ENCODE measurements at regions not wholly inside any gene's neighbourhood (a gene's known extent, or its start where the extent isn't known, plus 50 kb on each side); places are given as distances from the start of the nearest gene placed in this dataset.

DNA sequence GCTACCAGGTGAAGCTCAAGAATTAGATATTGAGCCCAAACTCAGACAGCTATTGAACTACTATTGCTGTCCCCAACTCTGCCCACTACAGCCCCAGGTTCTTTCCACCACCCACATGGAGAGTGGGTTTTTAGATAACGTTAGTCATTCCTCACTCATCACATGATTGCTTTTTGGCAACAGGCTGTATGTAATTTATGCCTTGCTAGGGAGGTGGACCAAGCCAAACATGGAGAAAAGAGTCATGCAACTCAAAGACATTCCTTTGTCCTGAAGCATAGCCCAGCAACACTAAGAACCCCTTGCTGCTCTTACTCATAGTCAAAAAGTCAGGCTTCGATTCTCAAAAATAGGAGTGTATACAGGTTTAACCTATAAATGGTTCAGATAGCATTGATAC is 275.9 kb upstream of the VCX3A start:
- H3K4me3 ChIP-seq = no peak overlapping the region
- no peaks in the 10 kb centered on the region for H3K27me3 ChIP-seq
- H3K36me3 ChIP-seq = no peaks in the 10 kb centered on the region
- H3K9me3 ChIP-seq = no peaks in the 10 kb centered on the region
- H3K4me1 ChIP-seq = no peaks in the 10 kb centered on the region
- no peak for DNase-seq (ENCODE audit: low spot score)
- no peak overlapping the region for H3K27ac ChIP-seq
- TF ChIP-seq, protein P1, sequence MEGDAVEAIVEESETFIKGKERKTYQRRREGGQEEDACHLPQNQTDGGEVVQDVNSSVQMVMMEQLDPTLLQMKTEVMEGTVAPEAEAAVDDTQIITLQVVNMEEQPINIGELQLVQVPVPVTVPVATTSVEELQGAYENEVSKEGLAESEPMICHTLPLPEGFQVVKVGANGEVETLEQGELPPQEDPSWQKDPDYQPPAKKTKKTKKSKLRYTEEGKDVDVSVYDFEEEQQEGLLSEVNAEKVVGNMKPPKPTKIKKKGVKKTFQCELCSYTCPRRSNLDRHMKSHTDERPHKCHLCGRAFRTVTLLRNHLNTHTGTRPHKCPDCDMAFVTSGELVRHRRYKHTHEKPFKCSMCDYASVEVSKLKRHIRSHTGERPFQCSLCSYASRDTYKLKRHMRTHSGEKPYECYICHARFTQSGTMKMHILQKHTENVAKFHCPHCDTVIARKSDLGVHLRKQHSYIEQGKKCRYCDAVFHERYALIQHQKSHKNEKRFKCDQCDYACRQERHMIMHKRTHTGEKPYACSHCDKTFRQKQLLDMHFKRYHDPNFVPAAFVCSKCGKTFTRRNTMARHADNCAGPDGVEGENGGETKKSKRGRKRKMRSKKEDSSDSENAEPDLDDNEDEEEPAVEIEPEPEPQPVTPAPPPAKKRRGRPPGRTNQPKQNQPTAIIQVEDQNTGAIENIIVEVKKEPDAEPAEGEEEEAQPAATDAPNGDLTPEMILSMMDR (IDR thresholded peaks at IDR 0.05) = no peak

DNA sequence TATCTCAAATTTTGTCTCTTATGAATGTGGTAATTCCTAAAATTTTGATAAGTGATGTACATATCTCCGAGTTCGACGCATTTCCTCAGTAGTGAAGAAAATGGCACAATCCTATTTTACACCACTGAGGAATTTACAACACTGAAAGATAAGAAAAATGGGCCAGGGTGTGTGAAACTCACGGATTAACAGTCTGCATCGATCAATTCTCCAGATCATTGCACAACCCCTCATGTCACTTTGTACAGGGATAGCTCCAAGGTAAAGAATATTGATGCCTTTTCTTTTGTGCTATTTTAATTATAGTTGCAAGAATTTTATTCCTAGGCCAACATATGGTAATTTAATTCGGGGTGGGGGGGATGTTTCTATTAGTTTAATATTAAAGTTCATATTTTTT is 268.7 kb upstream of the VCX3A start:
- no peak for DNase-seq (ENCODE audit: low spot score)
- Histone ChIP-seq H3K9me3 (no peaks in the 10 kb centered on the region), H3K4me3 (no peak overlapping the region), H3K4me1 (no peaks in the 10 kb centered on the region), H3K27ac (no peak overlapping the region), H3K36me3 (no peaks in the 10 kb centered on the region), H3K27me3 (no peaks in the 10 kb centered on the region)
- TF ChIP-seq, protein P1 (IDR thresholded peaks at IDR 0.05) = no peak

GRCh38 chrX:6793000-6793399 is 258.1 kb upstream of the VCX3A start:
- Histone ChIP-seq H3K27ac (no peak overlapping the region), H3K9me3 (no peaks in the 10 kb centered on the region), H3K27me3 (no peaks in the 10 kb centered on the region), H3K36me3 (no peaks in the 10 kb centered on the region), H3K4me3 (no peak overlapping the region), H3K4me1 (no peaks in the 10 kb centered on the region)
- TF ChIP-seq, protein P1 (IDR thresholded peaks at IDR 0.05) = no peak
- DNase-seq (ENCODE audit: low spot score) = no peak

DNA sequence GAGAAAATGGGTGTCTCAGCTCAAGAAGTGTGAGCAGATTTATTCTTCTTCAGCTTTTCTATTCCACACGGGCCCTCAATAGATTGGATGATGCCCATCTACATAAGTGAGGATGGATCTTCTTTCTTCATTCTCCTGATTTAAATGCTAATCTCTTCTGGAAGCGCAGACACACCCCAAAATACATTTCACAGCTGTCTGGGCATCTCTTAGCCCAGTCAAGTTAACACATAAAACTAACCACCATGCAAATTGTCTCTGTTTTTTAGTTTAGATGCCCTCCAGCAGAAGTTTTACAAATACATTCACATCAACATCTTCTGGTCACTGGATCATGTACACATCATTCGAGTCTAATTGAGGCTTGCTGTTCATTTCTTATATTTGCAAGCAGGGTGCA is 249.0 kb upstream of the VCX3A start:
- no peaks in the 10 kb centered on the region for H3K4me1 ChIP-seq
- no peak for DNase-seq (ENCODE audit: low spot score)
- TF ChIP-seq, protein P1 (IDR thresholded peaks at IDR 0.05) = no peak

GRCh38 chrX:6782831-6783230 is 247.9 kb upstream of the VCX3A start:
- Histone ChIP-seq H3K4me3 (no peak overlapping the region), H3K27ac (no peak overlapping the region), H3K27me3 (no peaks in the 10 kb centered on the region), H3K36me3 (no peaks in the 10 kb centered on the region), H3K9me3 (no peaks in the 10 kb centered on the region), H3K4me1 (no peaks in the 10 kb centered on the region)
- DNase-seq (ENCODE audit: low spot score) = no peak
- TF ChIP-seq, protein P1 (IDR thresholded peaks at IDR 0.05) = no peak

More for the DNA sequence above, 249.0 kb upstream of the VCX3A start:
- no peaks in the 10 kb centered on the region for H3K9me3 ChIP-seq
- H3K4me3 ChIP-seq = no peak overlapping the region
- no peaks in the 10 kb centered on the region for H3K36me3 ChIP-seq
- H3K27me3 ChIP-seq = no peaks in the 10 kb centered on the region
- no peak overlapping the region for H3K27ac ChIP-seq

Data from right atrium auricular region (tissue), 2 donors.